Inflammatory macrophage treated with lipopolysaccharide for 1 hour (primary cell): ENCODE measurements at regions not wholly inside any gene's neighbourhood (a gene's known extent, or its start where the extent isn't known, plus 50 kb on each side); places are given as distances from the start of the nearest gene placed in this dataset.
"Not testable (repeated sequence)": the region's sequence is repeated elsewhere in the genome, so short reads cannot be mapped to it uniquely, and the experiment has no call there.

ENCODE experiments used
- DNase-seq, 2 donors: peaks; one replicate each; pipeline ENCODE4 v3.0.0-alpha.2; 2020 to 2022

DNA sequence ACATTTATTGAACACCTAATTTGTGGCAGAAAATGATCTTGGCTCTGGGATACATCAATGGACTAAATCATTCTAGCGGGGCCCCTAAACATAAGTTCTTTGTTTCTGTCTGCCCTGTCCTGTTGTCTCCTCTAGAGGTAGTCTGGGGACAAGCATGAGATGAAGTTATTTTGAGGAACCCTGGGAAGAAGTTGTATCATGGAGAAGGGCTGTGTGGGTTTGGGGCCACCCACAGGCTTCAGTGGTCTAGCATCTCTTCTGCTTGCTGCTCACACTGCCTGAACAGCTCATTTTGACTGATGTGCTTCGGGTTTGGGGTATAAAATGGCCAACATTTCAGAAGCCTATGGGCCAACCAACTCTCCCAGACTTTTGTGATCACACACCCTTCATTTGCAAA lies 50.3 kb upstream of the OSBPL11 start:
- peak; percentile 68 to 84 for DNase-seq

- DNase-seq = no peak
Observed at GRCh38 chr3:125646581-125646980, 51.3 kb upstream of the OSBPL11 start.

DNA sequence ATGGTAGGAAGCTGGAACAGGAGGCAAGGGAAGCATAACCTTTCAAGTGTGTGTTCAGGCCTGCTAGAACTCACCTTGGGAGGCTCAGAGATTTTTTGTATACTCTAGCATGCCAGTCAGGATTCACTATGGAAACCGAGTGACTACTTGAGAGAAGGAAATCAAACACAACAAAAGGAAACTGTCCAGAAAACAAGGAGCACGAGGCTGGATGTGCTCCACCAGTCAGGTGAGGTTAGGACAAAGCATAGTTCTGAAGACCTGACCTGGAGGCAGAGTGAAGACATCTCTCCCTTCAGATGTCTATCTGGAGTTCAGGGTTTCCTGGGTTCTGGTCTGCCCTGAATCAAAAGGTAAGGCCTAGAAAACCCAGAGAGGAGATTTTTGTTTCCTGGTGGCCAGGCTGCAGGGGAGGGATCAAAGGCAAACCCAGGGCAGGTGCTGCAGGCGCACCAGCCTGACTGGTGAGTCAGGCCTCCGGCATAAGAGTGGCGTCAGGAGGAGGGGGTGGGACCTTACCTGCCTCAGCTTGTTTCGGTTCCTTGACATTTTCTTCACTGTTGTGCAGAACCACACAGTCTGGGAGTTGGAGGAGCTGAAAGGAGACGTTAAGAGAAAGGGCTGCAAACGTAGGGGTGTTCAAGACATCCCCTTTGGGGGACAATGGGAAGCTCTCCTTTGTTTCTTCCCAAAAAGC lies 52.2 kb upstream of the OSBPL11 start:
- DNase-seq = no peak

- no peak for DNase-seq
Observed at GRCh38 chr3:125651244-125651643, 55.9 kb upstream of the OSBPL11 start.

GRCh38 chr3:125652349-125652748 lies 57.1 kb upstream of the OSBPL11 start:
- DNase-seq = no peak

DNA sequence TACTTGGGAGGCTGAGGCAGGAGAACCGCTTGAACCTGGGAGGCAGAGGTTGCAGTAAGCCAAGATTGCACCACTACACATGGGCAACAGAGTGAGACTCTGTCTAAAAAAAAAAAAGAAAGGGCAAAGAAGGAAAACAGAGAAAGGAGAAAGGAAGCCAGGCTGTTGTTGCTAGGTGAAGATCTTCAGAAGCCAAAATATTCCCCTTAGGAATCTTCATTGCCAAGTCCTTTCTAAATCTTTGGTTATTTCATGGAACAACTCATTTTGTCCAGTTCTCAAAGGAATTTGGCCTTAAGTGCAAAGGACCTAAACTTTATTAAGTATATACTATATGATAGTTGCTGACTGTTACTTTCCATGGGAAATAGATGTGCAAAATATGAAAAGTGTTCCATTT lies 59.2 kb upstream of the OSBPL11 start:
- DNase-seq = no peak

GRCh38 chr3:125662675-125663074 lies 67.4 kb upstream of the OSBPL11 start:
- DNase-seq = no peak

DNA sequence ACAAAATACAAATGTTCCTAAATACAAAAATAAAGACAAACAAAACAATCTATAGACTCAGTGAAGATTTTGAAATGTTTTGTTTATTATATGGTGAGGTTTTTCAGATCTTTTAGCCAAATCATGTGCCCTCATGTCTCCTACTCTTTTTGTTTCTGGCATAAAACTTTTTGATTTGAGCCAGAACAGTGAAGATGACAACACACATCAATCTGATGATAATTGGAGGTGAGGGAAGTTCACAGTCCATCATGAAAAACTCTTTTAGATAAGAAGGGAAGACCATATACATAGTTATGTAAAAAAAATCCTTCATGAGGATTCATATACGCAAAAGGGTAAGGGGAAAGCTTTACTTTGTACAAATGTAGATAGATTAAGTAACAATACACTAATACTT lies 75.1 kb upstream of the OSBPL11 start:
- DNase-seq = no peak

- DNase-seq = no peak
Observed at GRCh38 chr3:125670945-125671344, 75.6 kb upstream of the OSBPL11 start.

GRCh38 chr3:125671461-125672243 lies 76.4 kb upstream of the OSBPL11 start:
- no peak for DNase-seq

DNA sequence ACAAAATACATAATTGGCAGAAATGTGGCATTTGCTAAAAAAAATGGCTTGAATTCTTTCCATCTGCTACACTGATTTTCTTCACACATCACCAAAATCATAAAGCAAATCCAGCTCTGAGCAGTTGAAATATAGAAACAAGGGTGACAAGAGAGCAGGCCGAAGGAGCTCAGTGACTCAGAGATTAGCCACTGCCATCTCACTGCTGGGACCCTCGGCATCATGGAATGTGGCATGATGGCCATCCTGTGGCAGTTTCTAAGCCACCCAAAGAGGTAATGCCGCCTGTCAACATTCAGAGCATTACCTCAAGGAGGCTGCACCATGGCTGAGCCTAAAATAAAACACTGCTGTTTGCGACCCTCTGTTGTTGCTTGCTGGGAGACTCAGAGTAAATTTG lies 80.5 kb upstream of the OSBPL11 start:
- DNase-seq = no peak

GRCh38 chr3:125679258-125679657 lies 84.0 kb upstream of the OSBPL11 start:
- DNase-seq = no peak

DNA sequence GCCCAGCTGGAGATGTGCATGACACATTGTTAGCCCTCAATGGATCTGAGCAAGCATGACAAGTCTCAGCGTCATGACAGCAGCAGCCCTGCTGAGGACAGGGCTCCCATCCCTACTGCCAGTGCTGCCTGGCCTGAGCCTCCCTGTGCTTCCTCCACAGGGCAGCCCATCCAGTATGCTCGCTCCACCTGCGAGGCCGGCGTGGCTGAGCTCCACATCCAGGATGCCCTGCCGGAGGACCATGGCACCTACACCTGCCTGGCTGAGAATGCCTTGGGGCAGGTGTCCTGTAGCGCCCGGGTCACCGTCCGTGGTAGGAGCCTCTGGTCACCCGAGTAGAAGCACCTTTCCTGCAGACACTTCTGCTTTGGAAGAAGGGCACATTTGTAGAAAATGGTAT lies 85.8 kb upstream of the OSBPL11 start:
- no peak for DNase-seq

GRCh38 chr3:125681906-125682305 lies 86.6 kb upstream of the OSBPL11 start:
- not testable (repeated sequence) for DNase-seq

- DNase-seq = not testable (repeated sequence)
Observed at GRCh38 chr3:125682610-125683009, 87.3 kb upstream of the OSBPL11 start.

DNA sequence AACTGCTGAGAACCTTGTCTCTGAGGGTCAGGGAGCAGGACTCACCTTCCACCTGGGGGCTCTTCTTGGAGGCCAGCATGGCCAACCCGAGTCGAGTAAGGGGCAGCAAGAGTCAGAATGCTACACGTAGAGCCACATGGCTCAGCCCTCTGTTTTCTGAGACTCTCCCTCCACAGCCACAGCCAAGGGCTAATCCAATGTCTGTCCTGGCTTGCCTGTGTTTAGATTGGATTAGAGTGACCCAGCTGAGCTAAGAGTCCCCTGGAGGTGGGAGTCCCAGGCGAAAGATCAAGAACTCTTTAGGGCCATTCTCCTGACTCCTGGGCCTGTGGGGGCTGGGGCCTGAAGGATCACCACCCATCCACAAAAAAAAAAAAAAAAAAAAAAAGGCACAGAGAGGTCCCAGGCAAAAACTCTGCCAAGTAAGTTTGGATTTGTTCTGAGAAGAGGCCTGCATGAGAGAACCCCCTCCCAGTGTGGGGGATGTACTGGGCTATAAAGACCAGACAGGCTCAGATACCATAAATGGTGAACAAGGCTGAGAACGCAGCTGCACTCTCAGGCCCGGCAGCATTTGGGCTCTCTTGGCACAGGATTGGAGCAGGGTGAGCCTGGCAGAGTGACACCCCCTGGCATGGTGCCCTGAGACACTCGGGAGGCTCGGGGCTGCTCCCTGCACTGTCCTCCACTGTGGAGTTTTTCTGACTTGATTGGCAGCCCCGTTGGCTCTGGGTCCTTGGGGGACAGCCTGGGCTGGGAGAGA lies 88.0 kb upstream of the OSBPL11 start:
- DNase-seq = no peak

DNA sequence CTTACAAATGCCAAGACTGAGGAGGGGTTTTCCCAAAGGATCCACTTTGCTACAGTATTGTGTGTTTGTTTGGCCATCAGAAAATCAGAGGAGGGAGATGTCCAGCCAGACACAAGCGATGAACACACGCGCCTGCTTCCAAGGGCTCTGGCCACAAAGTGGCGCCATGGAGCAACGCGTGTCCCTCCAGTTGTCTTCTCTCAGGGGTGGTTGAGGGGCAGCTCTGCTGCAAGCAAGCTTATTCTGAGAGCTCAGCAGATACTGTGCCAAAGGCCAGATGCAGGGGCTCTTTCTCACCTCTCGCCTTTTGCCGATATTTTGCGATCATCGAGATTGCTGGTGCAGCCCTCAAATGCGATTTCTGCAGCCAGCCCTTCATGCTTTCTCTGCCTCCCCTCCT lies 88.9 kb upstream of the OSBPL11 start:
- no peak for DNase-seq

DNA sequence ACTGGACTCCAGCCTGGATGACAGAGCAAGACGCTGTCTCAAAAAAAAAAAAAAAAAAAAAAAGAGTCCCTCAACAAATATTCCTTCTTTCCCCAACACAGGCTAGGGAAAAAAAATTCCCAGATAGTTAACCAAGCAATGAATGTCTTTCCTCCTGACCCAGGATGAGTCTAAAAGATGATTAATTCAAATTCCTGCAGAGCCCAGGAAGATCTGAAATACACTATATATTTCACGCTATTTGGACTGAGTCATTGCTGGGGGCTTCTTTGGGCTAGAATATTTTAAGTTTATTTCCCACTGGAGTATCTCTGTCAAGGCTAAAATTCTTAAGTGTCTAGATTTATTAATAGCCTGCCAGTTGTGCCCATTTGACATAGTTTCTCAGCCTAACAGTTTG lies 90.4 kb upstream of the OSBPL11 start:
- DNase-seq = not testable (repeated sequence)

DNA sequence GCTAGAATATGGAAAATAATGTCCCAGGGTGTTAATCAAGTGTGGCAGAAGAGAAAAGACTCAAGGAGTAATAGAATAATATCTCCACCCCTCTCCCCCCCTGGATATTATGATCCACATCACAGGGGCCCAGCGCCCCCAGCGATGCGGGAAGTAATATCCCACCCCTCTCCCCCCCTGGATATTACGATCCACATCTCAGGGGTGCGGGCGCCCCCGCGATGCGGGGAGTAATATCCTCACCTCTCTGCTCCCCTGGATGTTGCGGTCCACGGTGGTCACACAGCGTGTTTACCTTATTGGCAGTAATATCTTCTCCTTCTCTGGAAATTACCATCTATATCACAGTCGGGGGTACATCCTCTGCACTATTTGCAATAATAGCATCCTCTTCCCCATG lies 97.1 kb upstream of the OSBPL11 start:
- DNase-seq = no peak

DNA sequence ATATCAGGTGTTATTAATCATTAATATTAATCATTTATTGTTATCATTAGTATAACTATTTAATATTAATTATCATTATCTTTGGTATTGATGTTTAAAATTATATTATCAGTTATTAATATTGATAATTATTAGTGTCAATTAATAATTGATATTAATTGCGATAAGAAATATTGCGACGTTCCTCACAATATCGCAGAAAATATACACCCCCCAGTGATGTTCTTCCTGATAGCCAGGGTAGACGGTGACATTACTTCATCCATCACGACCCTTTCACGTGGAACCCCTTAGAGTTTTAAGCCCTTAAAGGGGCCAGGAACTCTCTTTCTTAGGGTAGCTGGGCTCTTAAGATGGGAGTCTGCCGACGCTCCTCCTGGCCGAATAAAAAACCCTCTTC lies 98.6 kb upstream of the OSBPL11 start:
- DNase-seq = no peak

GRCh38 chr3:125694761-125695294 lies 99.5 kb upstream of the OSBPL11 start:
- no peak for DNase-seq

- DNase-seq = no peak
Observed at GRCh38 chr3:125695688-125696087, 100.4 kb upstream of the OSBPL11 start.

- not testable (repeated sequence) for DNase-seq
Observed at GRCh38 chr3:125697126-125697525, 101.8 kb upstream of the OSBPL11 start.
